ENCODE measurements at regions not wholly inside any gene's neighbourhood (a gene's known extent, or its start where the extent isn't known, plus 50 kb on each side); places are given as distances from the start of the nearest gene placed in this dataset.
A peak's percentile ranks its signal among the peaks of the same experiment; 100 is the strongest.

DNA sequence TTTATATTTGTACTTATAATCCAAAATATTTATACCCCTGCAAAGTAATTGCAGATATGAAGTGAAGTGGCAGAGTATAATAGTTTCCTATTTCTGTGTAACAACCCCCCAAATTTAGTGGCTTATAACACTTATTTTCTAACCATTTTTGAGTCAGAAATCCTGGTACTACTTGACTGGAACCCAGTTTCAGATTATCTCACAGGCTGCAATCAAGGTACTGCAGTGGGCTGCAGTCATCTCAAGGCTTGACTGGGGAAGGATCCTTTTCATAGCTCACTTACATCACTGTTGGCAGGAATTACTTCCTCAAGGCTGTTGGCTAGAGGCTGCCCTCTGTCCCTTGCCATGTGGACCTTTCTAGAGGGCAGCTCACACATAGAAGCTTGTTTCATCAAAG, 558.2 kb upstream of the PKDCC start:
- CTCF ChIA-PET, result no interaction called here
- POLR2A ChIA-PET (ENCODE audit: unreplicated experiment), result no interaction called here

GRCh38 chr2:41495050-41495449, 552.8 kb upstream of the PKDCC start:
- Histone ChIP-seq H3F3A (ENCODE audit: insufficient read depth, low read depth) (no peaks in the 10 kb centered on the region), H3K4me2 (no peak overlapping the region), H3K36me3 (ENCODE audit: low read depth) (no peaks in the 10 kb centered on the region), H3K79me2 (ENCODE audit: low read depth) (no peaks in the 10 kb centered on the region), H3K27me3 (ENCODE audit: insufficient read depth, low read depth) (no peaks in the 10 kb centered on the region), H3K9me2 (ENCODE audit: insufficient read depth) (no peaks in the 10 kb centered on the region), H3K4me1 (replicated peaks; ENCODE audit: insufficient read depth) (no peaks in the 10 kb centered on the region), H3K27ac (no peak overlapping the region), H3K9me3 (ENCODE audit: insufficient read depth, low read depth) (peaks cover 18% of the 10 kb centered on the region), H2AFZ (no peak overlapping the region), H3K4me3 (no peak overlapping the region), H4K20me1 (ENCODE audit: insufficient read depth) (no peaks in the 10 kb centered on the region)
- no TSS peak for BruUV-seq (replicated peaks)
- CTCF ChIA-PET, result no interaction called here
- no peak for DNase-seq
- POLR2A ChIA-PET (ENCODE audit: unreplicated experiment), result no interaction called here
- TF ChIP-seq, protein P1, sequence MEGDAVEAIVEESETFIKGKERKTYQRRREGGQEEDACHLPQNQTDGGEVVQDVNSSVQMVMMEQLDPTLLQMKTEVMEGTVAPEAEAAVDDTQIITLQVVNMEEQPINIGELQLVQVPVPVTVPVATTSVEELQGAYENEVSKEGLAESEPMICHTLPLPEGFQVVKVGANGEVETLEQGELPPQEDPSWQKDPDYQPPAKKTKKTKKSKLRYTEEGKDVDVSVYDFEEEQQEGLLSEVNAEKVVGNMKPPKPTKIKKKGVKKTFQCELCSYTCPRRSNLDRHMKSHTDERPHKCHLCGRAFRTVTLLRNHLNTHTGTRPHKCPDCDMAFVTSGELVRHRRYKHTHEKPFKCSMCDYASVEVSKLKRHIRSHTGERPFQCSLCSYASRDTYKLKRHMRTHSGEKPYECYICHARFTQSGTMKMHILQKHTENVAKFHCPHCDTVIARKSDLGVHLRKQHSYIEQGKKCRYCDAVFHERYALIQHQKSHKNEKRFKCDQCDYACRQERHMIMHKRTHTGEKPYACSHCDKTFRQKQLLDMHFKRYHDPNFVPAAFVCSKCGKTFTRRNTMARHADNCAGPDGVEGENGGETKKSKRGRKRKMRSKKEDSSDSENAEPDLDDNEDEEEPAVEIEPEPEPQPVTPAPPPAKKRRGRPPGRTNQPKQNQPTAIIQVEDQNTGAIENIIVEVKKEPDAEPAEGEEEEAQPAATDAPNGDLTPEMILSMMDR (conservative IDR thresholded peaks at IDR 0.05), result no peak
- intact Hi-C loops (cut with micrococcal nuclease; ENCODE audit: unreplicated experiment), result no loop called here

More for the DNA sequence above, 558.2 kb upstream of the PKDCC start:
- no peaks in the 10 kb centered on the region for H3K4me1 ChIP-seq (replicated peaks; ENCODE audit: insufficient read depth)
- no peaks in the 10 kb centered on the region; the same call in 1 of the 2 replicates for H3F3A ChIP-seq (ENCODE audit: insufficient read depth, low read depth)
- H3K4me3 ChIP-seq, result no peak overlapping the region
- H4K20me1 ChIP-seq (ENCODE audit: insufficient read depth), result no peaks in the 10 kb centered on the region
- DNase-seq, result no peak
- intact Hi-C loops (cut with micrococcal nuclease; ENCODE audit: unreplicated experiment), result no loop called here
- H3K9me3 ChIP-seq (ENCODE audit: insufficient read depth, low read depth), result peaks cover 4% of the 10 kb centered on the region; the same call in 1 of the 2 replicates
- TF ChIP-seq, protein P1 (conservative IDR thresholded peaks at IDR 0.05), result no peak
- no peak for TF ChIP-seq EZH2 (IDR thresholded peaks at IDR 0.05; ENCODE audit: low read depth)
- H3K36me3 ChIP-seq (ENCODE audit: low read depth), result no peaks in the 10 kb centered on the region
- H3K4me2 ChIP-seq, result no peak overlapping the region
- H3K27me3 ChIP-seq (ENCODE audit: insufficient read depth, low read depth), result no peaks in the 10 kb centered on the region
- BruUV-seq (replicated peaks), result no TSS peak
- H3K27ac ChIP-seq, result no peak overlapping the region
- H3K9me2 ChIP-seq (ENCODE audit: insufficient read depth), result no peaks in the 10 kb centered on the region
- no peak overlapping the region for H2AFZ ChIP-seq
- H3K79me2 ChIP-seq (ENCODE audit: low read depth), result no peaks in the 10 kb centered on the region

- Histone ChIP-seq H2AFZ (no peak overlapping the region), H4K20me1 (ENCODE audit: insufficient read depth) (no peaks in the 10 kb centered on the region), H3K79me2 (ENCODE audit: low read depth) (no peaks in the 10 kb centered on the region), H3F3A (ENCODE audit: insufficient read depth, low read depth) (no peaks in the 10 kb centered on the region), H3K4me1 (replicated peaks; ENCODE audit: insufficient read depth) (no peaks in the 10 kb centered on the region), H3K4me3 (no peak overlapping the region), H3K27ac (no peak overlapping the region), H3K36me3 (ENCODE audit: low read depth) (no peaks in the 10 kb centered on the region), H3K4me2 (no peak overlapping the region), H3K27me3 (ENCODE audit: insufficient read depth, low read depth) (no peaks in the 10 kb centered on the region), H3K9me2 (ENCODE audit: insufficient read depth) (no peaks in the 10 kb centered on the region), H3K9me3 (ENCODE audit: insufficient read depth, low read depth) (peaks cover 28% of the 10 kb centered on the region)
- TF ChIP-seq, protein P1 (conservative IDR thresholded peaks at IDR 0.05), result peak; percentile 65
- no peak for TF ChIP-seq EZH2 (IDR thresholded peaks at IDR 0.05; ENCODE audit: low read depth)
- ChIA-PET CTCF (no interaction called here), POLR2A (ENCODE audit: unreplicated experiment) (no interaction called here)
- intact Hi-C loops (cut with micrococcal nuclease; ENCODE audit: unreplicated experiment), result loop anchor here (2.0 kb wide), 1 partner anchor 1584 kb away; no protein-coding TSS in a partner anchor
- no TSS peak for BruUV-seq (replicated peaks)
- DNase-seq, result no peak
These were observed 550.9 kb upstream of the PKDCC start for GRCh38 chr2:41496908-41497307.

Data from PC-9 (cell line).